ENCODE measurements at regions not wholly inside any gene's neighbourhood (a gene's known extent, or its start where the extent isn't known, plus 50 kb on each side); places are given as distances from the start of the nearest gene placed in this dataset.
"Not testable (repeated sequence)": the region's sequence is repeated elsewhere in the genome, so short reads cannot be mapped to it uniquely, and the experiment has no call there.

DNA sequence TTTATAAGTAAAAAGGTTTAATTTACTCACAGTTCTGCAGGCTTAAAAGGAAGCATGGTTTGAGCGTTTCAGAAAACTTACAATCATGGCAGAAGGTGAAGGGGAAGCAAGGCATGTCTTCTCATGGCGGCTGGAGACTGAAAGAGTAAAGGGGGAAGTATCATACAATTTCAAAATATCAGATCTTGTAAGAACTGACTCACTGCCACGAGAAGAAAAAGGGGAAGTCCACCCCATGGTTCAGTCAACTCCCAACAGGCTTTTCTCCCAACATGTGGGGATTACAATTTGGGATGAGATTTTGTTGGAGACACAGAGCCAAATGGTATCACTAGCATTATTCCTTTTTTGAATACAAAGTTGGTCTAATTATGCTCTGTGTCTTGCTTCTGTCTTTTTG is 627.9 kb upstream of the ST8SIA4 start:
- Histone ChIP-seq H3K4me2 (ENCODE audit: insufficient read depth, low read length) (no peak overlapping the region), H3K36me3 (ENCODE audit: control insufficient read depth, insufficient read depth, low read length) (no peaks in the 10 kb centered on the region), H3K79me2 (ENCODE audit: control insufficient read depth, insufficient read depth, low read length) (no peaks in the 10 kb centered on the region), H2AFZ (ENCODE audit: low read depth, low read length) (no peak overlapping the region), H3K27me3 (ENCODE audit: control insufficient read depth in 2 of 2, insufficient read depth in 2 of 2, low read length in 2 of 2) (no peaks in the 10 kb centered on the region), H3K4me3 (no peak overlapping the region), H3K9ac (ENCODE audit: insufficient read depth in 1 of 2, low read depth in 2 of 2, low read length in 2 of 2) (no peak overlapping the region), H3K27ac (ENCODE audit: extremely low read depth, low read depth, low read length) (no peak overlapping the region), H3K9me1 (ENCODE audit: control insufficient read depth, insufficient read depth, low read length) (no peaks in the 10 kb centered on the region), H4K20me1 (replicated peaks; ENCODE audit: control insufficient read depth, insufficient read depth, low read length) (no peaks in the 10 kb centered on the region), H3K9me3 (replicated peaks; ENCODE audit: control insufficient read depth, insufficient read depth, low read depth, low read length) (no peaks in the 10 kb centered on the region), H3K4me1 (replicated peaks in 1 of 2; ENCODE audit: control insufficient read depth in 2 of 2, insufficient read depth in 2 of 2, low read length in 2 of 2) (no peaks in the 10 kb centered on the region)
- BruUV-seq (replicated peaks), result no TSS peak
- no peak for ATAC-seq
- TF ChIP-seq GATA2 (CRISPR knock-in tag; IDR thresholded peaks at IDR 0.05), result no peak
- TF ChIP-seq SPI1 (IDR thresholded peaks at IDR 0.05; ENCODE audit: borderline replicate concordance, low read depth, low read length), result peak; percentile 30; the same call in 1 of the 2 replicates
- in situ Hi-C loops (cut with MboI) (no loop called here), intact Hi-C loops (cut with micrococcal nuclease) (no loop called here)
- DNase-seq (ENCODE audit: extremely low read depth in 1 of 4, low spot score in 3 of 4), result no peak
- ChIA-PET CTCF (ENCODE audit: low intra/inter-chr PET ratio) (no interaction called here), POLR2A (no interaction called here)
- FAIRE-seq, result no peak
- WGBS (ENCODE audit: insufficient coverage, low coverage, missing lambda C conversion rate), result 0% methylated on average over 3 of the region's 3 CpGs

DNA sequence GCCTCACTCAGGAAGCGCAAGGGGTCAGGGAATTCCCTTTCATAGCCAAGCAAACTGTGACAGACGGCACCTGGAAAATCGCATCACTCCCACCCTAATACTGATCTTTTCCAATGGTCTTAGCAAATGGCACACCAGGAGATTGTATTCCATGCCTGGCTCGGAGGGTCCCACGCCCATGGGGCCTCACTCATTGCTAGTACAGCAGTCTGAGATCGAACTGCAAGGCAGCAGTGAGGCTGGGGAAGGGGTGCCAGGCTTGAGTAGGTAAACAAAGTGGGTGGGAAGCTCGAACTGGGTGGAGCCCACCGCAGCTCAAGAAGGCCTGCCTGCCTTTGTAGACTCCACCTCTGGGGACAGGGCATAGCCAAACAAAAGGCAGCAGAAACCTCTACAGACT is 626.0 kb upstream of the ST8SIA4 start:
- DNase-seq (ENCODE audit: extremely low read depth in 1 of 4, low spot score in 3 of 4); BruUV-seq (replicated peaks); H4K20me1 ChIP-seq (replicated peaks; ENCODE audit: control insufficient read depth, insufficient read depth, low read length); CTCF ChIA-PET (ENCODE audit: low intra/inter-chr PET ratio); POLR2A ChIA-PET; H3K9ac ChIP-seq (ENCODE audit: insufficient read depth in 1 of 2, low read depth in 2 of 2, low read length in 2 of 2); H3K9me3 ChIP-seq (replicated peaks; ENCODE audit: control insufficient read depth, insufficient read depth, low read depth, low read length); H3K9me1 ChIP-seq (ENCODE audit: control insufficient read depth, insufficient read depth, low read length); H3K36me3 ChIP-seq (ENCODE audit: control insufficient read depth, insufficient read depth, low read length); H3K4me1 ChIP-seq (replicated peaks in 1 of 2; ENCODE audit: control insufficient read depth in 2 of 2, insufficient read depth in 2 of 2, low read length in 2 of 2); ATAC-seq; H3K27me3 ChIP-seq (ENCODE audit: control insufficient read depth in 2 of 2, insufficient read depth in 2 of 2, low read length in 2 of 2); H2AFZ ChIP-seq (ENCODE audit: low read depth, low read length); intact Hi-C loops (cut with micrococcal nuclease); H3K27ac ChIP-seq (ENCODE audit: extremely low read depth, low read depth, low read length); in situ Hi-C loops (cut with MboI); FAIRE-seq; H3K4me2 ChIP-seq (ENCODE audit: insufficient read depth, low read length); H3K4me3 ChIP-seq; H3K79me2 ChIP-seq (ENCODE audit: control insufficient read depth, insufficient read depth, low read length): not testable (repeated sequence)
- WGBS (ENCODE audit: insufficient coverage, low coverage, missing lambda C conversion rate), result 2% methylated on average over 7 of the region's 8 CpGs

All from K562 (cell line).